Stimulated activated CD4-positive, alpha-beta T cell treated with anti-CD3 and anti-CD28 coated beads, Interleukin-1b, Interleukin-23, amount 100 ng/mL, for 4 hours (primary cell): ENCODE measurements at regions not wholly inside any gene's neighbourhood (a gene's known extent, or its start where the extent isn't known, plus 50 kb on each side); places are given as distances from the start of the nearest gene placed in this dataset.

ENCODE experiments used
- DNase-seq, 2 donors: peaks; one replicate each; pipeline ENCODE4 v3.0.0-alpha.2; 2020; ENCODE audit warnings: low read depth in 2 of 2

GRCh38 chr6:164035900-164036485, 621.5 kb downstream of the QKI start:
- DNase-seq: no peak

GRCh38 chr6:164034602-164035140, 620.2 kb downstream of the QKI start:
- no peak for DNase-seq

GRCh38 chr6:164025180-164025579, 610.7 kb downstream of the QKI start:
- no peak for DNase-seq

GRCh38 chr6:164023535-164023934, 609.0 kb downstream of the QKI start:
- DNase-seq: no peak

GRCh38 chr6:164022632-164023031, 608.1 kb downstream of the QKI start:
- DNase-seq: no peak

- DNase-seq: no peak
Observed at GRCh38 chr6:164021589-164022250, 607.2 kb downstream of the QKI start.

DNA sequence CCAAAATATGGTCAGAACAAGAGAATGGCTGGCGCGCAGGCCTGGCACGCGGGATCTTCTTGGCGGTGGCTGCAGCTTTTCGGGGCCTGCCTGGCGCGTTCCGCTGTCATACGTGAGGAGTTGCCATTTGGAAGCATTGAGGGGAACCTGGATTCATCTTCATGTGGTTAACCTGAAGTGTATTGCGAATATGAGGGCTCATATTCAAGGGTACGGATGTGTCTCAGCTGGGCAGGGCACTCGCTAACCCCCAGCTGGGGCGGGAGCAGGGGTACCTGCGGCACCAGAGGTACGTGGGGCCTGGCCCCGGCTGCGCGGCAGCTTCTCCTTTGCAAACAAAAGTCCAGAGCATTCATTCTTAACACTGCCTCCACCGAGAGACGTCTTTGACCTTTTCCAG, 605.6 kb downstream of the QKI start:
- no peak for DNase-seq

GRCh38 chr6:164018133-164018532, 603.6 kb downstream of the QKI start:
- DNase-seq: no peak

DNA sequence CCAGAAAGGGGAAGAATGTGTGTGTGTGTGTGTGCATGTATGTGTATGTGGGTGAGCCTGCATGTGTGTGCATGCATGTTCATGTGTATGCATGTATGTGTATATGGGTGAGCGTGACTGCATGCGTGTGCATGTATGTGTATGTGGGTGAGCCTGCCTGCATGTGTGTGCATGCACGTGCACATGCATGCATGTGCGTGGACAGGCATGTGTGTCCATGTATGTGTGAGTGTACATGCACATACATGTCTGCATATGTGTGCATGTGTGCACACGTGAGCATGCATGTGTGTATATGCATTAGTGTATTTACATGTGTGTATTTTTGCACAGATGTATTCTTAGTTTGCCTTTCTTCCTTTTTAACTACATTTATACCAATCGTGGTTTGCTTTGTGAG, 601.5 kb downstream of the QKI start:
- no peak for DNase-seq

DNA sequence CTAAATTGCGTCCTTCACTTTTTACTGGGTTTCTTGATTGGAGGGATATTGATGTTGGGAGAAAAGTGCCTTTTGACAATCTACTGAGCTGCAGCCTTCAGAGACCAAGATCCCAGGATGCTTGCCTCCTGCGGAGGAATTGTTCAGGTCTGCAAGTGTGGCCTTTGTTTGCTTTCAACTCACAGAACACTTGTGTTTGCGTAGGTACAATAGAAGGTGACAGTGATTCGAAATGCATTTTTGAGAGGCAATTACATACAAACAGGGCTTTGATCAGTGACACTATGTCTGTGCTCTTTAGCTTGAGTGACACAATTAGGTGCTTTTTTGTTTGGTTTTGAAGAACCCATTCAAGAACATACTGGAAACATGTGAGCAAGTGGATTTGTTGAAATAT, 600.6 kb downstream of the QKI start:
- DNase-seq: no peak

GRCh38 chr6:164014346-164015087, 600.0 kb downstream of the QKI start:
- no peak for DNase-seq

GRCh38 chr6:164013480-164014208, 599.1 kb downstream of the QKI start:
- DNase-seq: no peak

GRCh38 chr6:164011321-164011720, 596.8 kb downstream of the QKI start:
- no peak for DNase-seq

DNA sequence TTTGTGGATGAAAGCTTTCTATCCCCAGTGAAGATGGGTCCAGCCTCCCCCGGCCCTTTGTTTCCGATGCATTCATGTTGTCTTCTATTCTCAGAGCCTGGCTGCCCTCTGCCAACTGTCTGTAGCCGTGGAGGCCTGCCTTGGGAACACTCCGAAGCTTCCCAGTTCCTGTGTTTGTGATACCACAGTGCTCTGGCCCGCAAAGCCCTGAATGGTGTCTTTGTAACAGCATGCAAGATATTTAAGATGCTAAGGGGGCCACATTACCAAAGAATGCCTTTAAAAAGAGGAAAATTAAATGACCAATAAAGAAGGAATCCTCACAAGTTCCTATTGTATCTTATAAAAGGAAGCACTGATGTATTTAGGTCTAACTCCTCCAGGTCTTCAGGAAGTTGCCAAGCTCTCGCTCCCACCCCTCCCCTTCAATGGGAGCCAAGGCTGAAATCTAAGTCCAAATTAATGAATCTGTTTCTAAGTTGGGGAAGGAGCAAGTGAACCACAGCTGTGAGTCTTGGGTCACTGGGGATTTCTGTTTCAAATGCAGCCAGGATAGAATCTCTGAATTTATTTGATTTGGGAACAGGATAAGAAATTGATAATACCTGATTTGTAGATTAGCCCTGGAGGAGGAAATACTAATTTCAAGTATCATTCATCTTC, 596.1 kb downstream of the QKI start:
- DNase-seq: no peak

- no peak for DNase-seq
Observed at GRCh38 chr6:164008902-164009301, 594.4 kb downstream of the QKI start.

- no peak for DNase-seq
Observed at GRCh38 chr6:164007881-164008280, 593.4 kb downstream of the QKI start.

DNA sequence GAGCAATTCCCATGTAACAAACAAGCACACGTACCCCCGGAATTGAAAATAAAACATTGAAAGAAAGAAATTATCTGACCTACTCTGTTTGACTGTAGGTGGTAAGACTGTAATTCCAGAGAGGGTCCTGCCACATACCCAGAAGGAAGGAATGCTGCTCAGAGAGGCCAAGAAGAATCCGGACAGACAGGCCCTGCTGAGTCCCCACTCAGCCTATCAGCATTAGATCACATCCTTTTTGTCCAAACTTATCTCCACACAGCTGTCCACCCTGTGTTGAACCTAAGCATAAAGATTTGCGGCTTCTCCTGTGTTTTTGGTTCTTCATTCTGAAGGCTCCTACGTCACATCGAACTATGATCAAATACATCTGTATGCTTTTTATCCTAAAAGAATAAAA, 591.9 kb downstream of the QKI start:
- DNase-seq: no peak

GRCh38 chr6:164005004-164005711, 590.6 kb downstream of the QKI start:
- DNase-seq: no peak

- no peak for DNase-seq
Observed at GRCh38 chr6:164000276-164000675, 585.8 kb downstream of the QKI start.

DNA sequence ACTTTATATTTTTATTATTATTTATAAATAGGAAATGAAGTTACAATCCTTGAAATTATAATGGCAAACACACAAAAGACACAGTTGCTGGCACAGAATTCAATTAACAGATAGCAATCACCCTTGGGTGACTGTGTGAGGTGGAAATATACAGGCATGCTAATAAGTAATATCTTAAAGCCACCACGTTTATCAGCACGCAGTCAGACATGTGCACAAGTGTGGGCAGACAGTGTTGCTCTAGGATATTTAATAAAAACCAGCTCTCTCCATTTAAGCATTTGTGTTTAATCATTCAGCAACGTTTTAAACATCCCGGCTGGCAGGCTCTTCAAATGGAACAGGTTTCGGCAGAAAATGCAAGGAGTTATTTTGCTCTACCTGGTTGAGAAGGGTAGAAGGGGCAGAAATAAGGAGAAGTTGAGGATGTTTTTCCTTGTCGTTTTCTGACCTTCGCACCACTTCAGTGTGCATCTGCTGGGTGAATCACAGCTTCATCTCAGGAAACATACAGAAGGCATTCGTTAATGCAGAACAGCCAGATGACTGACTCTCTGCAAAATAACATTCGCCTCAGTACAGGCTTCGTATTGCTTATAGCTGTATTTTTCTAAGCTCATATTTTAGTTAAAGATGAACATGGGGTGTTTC, 585.1 kb downstream of the QKI start:
- no peak for DNase-seq

DNA sequence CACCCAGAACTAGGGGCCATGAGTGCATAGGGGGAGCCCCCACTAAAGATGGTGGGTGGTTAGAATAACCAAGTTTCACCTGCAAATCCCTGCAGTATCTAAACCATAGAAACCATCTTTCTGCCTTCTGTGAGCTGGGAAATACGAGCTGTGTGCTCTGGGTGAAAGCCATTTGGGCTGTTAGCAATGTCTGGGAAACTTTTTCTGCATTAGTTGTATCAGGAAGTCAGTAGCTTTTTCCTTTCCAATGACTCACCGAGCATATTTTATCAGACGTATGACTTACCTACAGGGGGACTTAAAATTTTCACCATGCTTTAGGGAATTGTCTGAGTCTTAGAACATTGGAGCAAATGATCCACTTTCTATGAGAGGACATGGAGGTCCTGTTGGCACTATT, 584.0 kb downstream of the QKI start:
- DNase-seq: no peak
